Smooth muscle cell (in vitro differentiated cells): ENCODE measurements at regions not wholly inside any gene's neighbourhood (a gene's known extent, or its start where the extent isn't known, plus 50 kb on each side); places are given as distances from the start of the nearest gene placed in this dataset.

Experiments
- DNase-seq: peaks from one replicate; lab custom pipeline; 2025; ENCODE audit not compliant: unreplicated experiment; lab: John Stamatoyannopoulos, UW
- H2AFZ ChIP-seq: fragments of 200-600 bp; sonication (generic); 2 replicates; pipeline ENCODE4 v1.6.0; 2016; ENCODE audit warnings: antibody characterized with exemption, low read depth, mild to moderate bottlenecking
- H3F3A ChIP-seq: fragments of 200-600 bp; sonication (generic); 2 replicates; pipeline ENCODE4 v1.6.0; 2017; ENCODE audit warnings: antibody characterized with exemption, low read depth
- H3K27ac ChIP-seq: fragments of 200-600 bp; sonication (generic); 2 replicates; pipeline ENCODE4 v1.5.1; 2016; ENCODE audit warnings: low read depth, mild to moderate bottlenecking
- H3K27me3 ChIP-seq: fragments of 200-600 bp; sonication (generic); 2 replicates; pipeline ENCODE4 v1.6.1; 2016; ENCODE audit warnings: low read depth, mild to moderate bottlenecking
- H3K36me3 ChIP-seq: fragments of 200-600 bp; sonication (generic); 2 replicates; pipeline ENCODE4 v1.5.1; 2016; ENCODE audit warnings: low read depth
- H3K4me1 ChIP-seq: fragments of 200-600 bp; sonication (generic); 2 replicates; pipeline ENCODE4 v1.5.1; 2016; ENCODE audit warnings: low read depth
- H3K4me2 ChIP-seq: fragments of 200-600 bp; sonication (generic); 2 replicates; pipeline ENCODE4 v1.6.0; 2016; ENCODE audit warnings: mild to moderate bottlenecking
- H3K4me3 ChIP-seq: fragments of 200-600 bp; sonication (generic); 2 replicates; pipeline ENCODE4 v1.5.1; 2016; ENCODE audit warnings: mild to moderate bottlenecking
- H3K79me2 ChIP-seq: fragments of 200-600 bp; sonication (generic); 2 replicates; pipeline ENCODE4 v1.6.0; 2016; ENCODE audit warnings: low read depth, mild to moderate bottlenecking
- H3K9ac ChIP-seq: fragments of 200-600 bp; sonication (generic); 2 replicates; pipeline ENCODE4 v1.6.0; 2016; ENCODE audit warnings: low read depth
- H3K9me3 ChIP-seq: fragments of 200-600 bp; sonication (generic); replicated peaks from 2 replicates; pipeline ENCODE4 v1.5.1; 2016; ENCODE audit warnings: low read depth
- H4K20me1 ChIP-seq: fragments of 200-600 bp; sonication (generic); 2 replicates; pipeline ENCODE4 v1.6.0; 2016; ENCODE audit warnings: low read depth
- CTCF ChIP-seq: fragments of 200-600 bp; sonication (generic); IDR thresholded peaks from 2 replicates; pipeline ENCODE4 v1.5.1; 2017; ENCODE audit warnings: borderline replicate concordance, mild to moderate bottlenecking, antibody characterized with exemption; ENCODE audit not compliant: insufficient read depth, poor library complexity, severe bottlenecking
- WGBS: methylation state at CpG from one replicate; pipeline ENCODE4 v1.1.7; 2016; ENCODE audit warnings: low lambda C conversion rate; 5-methylcytosine and 5-hydroxymethylcytosine counted together

- 76% methylated on average over 3 of the region's 3 CpGs for WGBS
- Histone ChIP-seq H3K4me1 (peaks cover 13% of the 10 kb centered on the region), H3K4me3 (no peak overlapping the region), H3K4me2 (no peak overlapping the region), H3K27me3 (no peaks in the 10 kb centered on the region), H3K79me2 (no peaks in the 10 kb centered on the region), H3K9ac (no peak overlapping the region), H3K36me3 (no peaks in the 10 kb centered on the region), H2AFZ (no peak overlapping the region), H3K27ac (no peak overlapping the region), H4K20me1 (no peaks in the 10 kb centered on the region), H3K9me3 (no peaks in the 10 kb centered on the region), H3F3A (peaks cover 13% of the 10 kb centered on the region)
- no peak for DNase-seq
- TF ChIP-seq CTCF, result no peak
These were observed 252.7 kb upstream of the JADE1 start for GRCh38 chr4:128556756-128557155.

DNA sequence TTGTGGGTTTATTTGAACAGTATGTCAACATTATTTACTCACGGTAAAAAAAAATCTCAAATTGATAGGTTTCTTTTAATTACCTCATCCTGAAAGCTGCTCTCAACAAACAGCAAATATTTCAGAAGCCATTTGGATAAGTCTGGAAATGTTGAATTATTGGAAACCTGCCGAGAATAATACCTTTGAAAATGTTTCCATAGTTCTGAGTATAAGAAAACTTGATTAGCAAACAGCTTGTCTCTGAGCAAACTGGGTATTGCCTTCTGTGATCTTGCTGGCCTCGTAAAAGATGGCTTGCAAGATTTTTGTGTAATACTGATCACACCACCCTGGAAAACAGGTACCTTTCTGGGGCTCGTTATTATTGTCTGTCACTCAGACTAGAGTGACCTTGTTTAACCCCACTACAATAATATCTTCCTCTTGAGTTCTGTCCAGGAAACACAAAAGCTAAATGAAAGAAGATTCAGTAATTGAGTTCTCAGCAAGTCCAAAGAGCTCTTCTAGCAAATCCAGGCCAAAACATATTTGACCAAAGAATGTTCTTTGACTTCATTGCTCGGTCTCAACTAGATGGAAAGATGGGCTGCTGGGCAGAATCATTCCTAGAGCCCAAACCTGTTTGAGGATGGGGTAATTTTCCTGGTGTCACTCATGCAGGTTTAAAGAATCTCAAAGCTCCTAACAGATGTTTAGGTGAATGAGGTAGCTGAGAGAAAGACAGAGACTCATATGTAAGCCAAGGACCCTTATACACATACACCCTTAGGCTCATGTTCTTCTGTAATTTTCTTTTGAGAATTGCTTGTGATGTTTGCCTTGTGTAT is 255.6 kb upstream of the JADE1 start:
- peak overlapping the region; percentile 52 for H3K4me3 ChIP-seq
- 37% methylated on average over 5 of the region's 5 CpGs for WGBS
- peak overlapping the region; percentile 75 for H2AFZ ChIP-seq

GRCh38 chr4:128552586-128552907 is 257.0 kb upstream of the JADE1 start:
- Histone ChIP-seq H4K20me1 (no peaks in the 10 kb centered on the region), H3K9ac (peak overlapping the region; percentile 91), H3K4me1 (peaks cover 8% of the 10 kb centered on the region), H2AFZ (no peak overlapping the region), H3K36me3 (no peaks in the 10 kb centered on the region), H3K27ac (peak overlapping the region; percentile 96), H3K27me3 (no peaks in the 10 kb centered on the region), H3K4me2 (peak overlapping the region; percentile 89), H3F3A (peaks cover 9% of the 10 kb centered on the region), H3K9me3 (no peaks in the 10 kb centered on the region), H3K79me2 (no peaks in the 10 kb centered on the region), H3K4me3 (peak overlapping the region; percentile 52)
- 80% methylated on average over 4 of the region's 4 CpGs for WGBS
- no peak for TF ChIP-seq CTCF
- DNase-seq, result no peak

More for the DNA sequence above, 255.6 kb upstream of the JADE1 start:
- Histone ChIP-seq H3K27ac (peak overlapping the region; percentile 96), H3K9ac (peak overlapping the region; percentile 91), H3K27me3 (no peaks in the 10 kb centered on the region), H3K36me3 (no peaks in the 10 kb centered on the region), H3K4me2 (peak overlapping the region; percentile 89), H3K9me3 (no peaks in the 10 kb centered on the region), H3F3A (peaks cover 9% of the 10 kb centered on the region), H3K79me2 (no peaks in the 10 kb centered on the region), H4K20me1 (no peaks in the 10 kb centered on the region), H3K4me1 (peaks cover 8% of the 10 kb centered on the region)
- DNase-seq, result no peak
- TF ChIP-seq CTCF, result no peak

DNA sequence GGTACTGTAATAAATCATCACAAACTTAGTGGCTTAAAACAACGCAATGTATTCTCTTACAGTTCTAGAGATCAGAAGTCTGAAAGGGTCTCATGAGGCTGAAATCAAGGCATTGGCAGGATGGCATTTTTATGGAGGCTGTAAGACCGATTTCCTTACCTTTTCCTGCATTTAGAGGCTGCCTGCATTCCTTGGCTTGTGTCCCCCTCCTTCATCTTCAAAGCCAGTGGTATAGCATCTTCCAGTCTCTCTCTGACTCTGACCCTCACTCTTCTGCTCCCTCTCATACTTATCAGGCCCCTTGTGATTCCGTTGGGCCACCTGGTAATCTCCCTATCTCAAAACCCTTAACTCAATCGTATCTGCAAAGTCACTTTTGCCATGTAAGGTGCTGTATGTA is 258.2 kb upstream of the JADE1 start:
- H3K9me3 ChIP-seq, result no peaks in the 10 kb centered on the region
- H4K20me1 ChIP-seq, result no peaks in the 10 kb centered on the region
- H3K36me3 ChIP-seq, result no peaks in the 10 kb centered on the region
- no peak for TF ChIP-seq CTCF
- no peak overlapping the region for H3K27ac ChIP-seq
- DNase-seq, result no peak
- H3K27me3 ChIP-seq, result no peaks in the 10 kb centered on the region
- H3K9ac ChIP-seq, result no peak overlapping the region
- no peaks in the 10 kb centered on the region for H3K79me2 ChIP-seq
- H2AFZ ChIP-seq, result no peak overlapping the region
- no peak overlapping the region for H3K4me3 ChIP-seq
- H3F3A ChIP-seq, result peaks cover 9% of the 10 kb centered on the region
- H3K4me1 ChIP-seq, result peaks cover 8% of the 10 kb centered on the region
- WGBS, result 95% methylated on average over 4 of the region's 4 CpGs
- no peak overlapping the region for H3K4me2 ChIP-seq
